ENCODE measurements at regions not wholly inside any gene's neighbourhood (a gene's known extent, or its start where the extent isn't known, plus 50 kb on each side); places are given as distances from the start of the nearest gene placed in this dataset.

GRCh38 chr10:56505555-56505954, 144.5 kb upstream of the ZWINT start:
- no peak for TF ChIP-seq EP300 (IDR thresholded peaks at IDR 0.05)
- TF ChIP-seq POLR2AphosphoS5 (IDR thresholded peaks at IDR 0.05), result no peak
- TF ChIP-seq POLR2A (IDR thresholded peaks at IDR 0.05), result no peak

Measured in stomach (tissue), 4 donors.